ENCODE measurements at regions not wholly inside any gene's neighbourhood (a gene's known extent, or its start where the extent isn't known, plus 50 kb on each side); places are given as distances from the start of the nearest gene placed in this dataset.

- no peak for TF ChIP-seq CTCF (IDR thresholded peaks at IDR 0.05)
- TF ChIP-seq EZH2 (IDR thresholded peaks at IDR 0.05; ENCODE audit: borderline replicate concordance, insufficient read depth, low read depth, low read length, poor library complexity, severe bottlenecking), result no peak
These were observed 78.0 kb upstream of the EGR2 start for GRCh38 chr10:62894156-62894555.

Data from B cell (primary cell).